GM23338 (cell line): ENCODE measurements at regions not wholly inside any gene's neighbourhood (a gene's known extent, or its start where the extent isn't known, plus 50 kb on each side); places are given as distances from the start of the nearest gene placed in this dataset.
A peak's percentile ranks its signal among the peaks of the same experiment; 100 is the strongest.

ENCODE experiments used
- ATAC-seq: fragments of 200-7000 bp; cut with Tn5 transposase; 3 replicates; pipeline ENCODE4 v1.9.1; 2020
- DNase-seq: peaks from one replicate; pipeline ENCODE4 v3.0.0-alpha.2; 2015; ENCODE audit warnings: low spot score
- H2AFZ ChIP-seq: fragments of 200-600 bp; sonication (generic); 2 replicates; pipeline ENCODE4 v1.8.0; 2016; ENCODE audit warnings: antibody characterized with exemption, mild to moderate bottlenecking, moderate library complexity
- H3F3A ChIP-seq: fragments of 200-600 bp; sonication (generic); replicated peaks from 2 replicates; pipeline ENCODE4 v1.8.0; 2017; ENCODE audit warnings: antibody characterized with exemption, mixed run types, low read depth
- H3K27ac ChIP-seq: fragments of 200-600 bp; sonication (generic); 2 replicates; pipeline ENCODE4 v1.6.1; 2016; ENCODE audit warnings: low read depth
- H3K27me3 ChIP-seq: fragments of 200-600 bp; sonication (generic); 2 replicates; pipeline ENCODE4 v1.8.0; 2016; ENCODE audit warnings: mild to moderate bottlenecking, mixed run types, moderate library complexity; ENCODE audit not compliant: insufficient read depth
- H3K36me3 ChIP-seq: fragments of 200-600 bp; sonication (generic); 2 replicates; pipeline ENCODE4 v1.8.0; 2016; ENCODE audit warnings: mild to moderate bottlenecking; ENCODE audit not compliant: insufficient read depth
- H3K4me1 ChIP-seq: fragments of 200-600 bp; sonication (generic); 2 replicates; pipeline ENCODE4 v1.8.0; 2016; ENCODE audit warnings: mild to moderate bottlenecking, moderate library complexity; ENCODE audit not compliant: insufficient read depth
- H3K4me2 ChIP-seq: fragments of 200-600 bp; sonication (generic); 2 replicates; pipeline ENCODE4 v1.7.1; 2017; ENCODE audit warnings: mixed run types
- H3K4me3 ChIP-seq: fragments of 200-600 bp; sonication (generic); 2 replicates; pipeline ENCODE4 v1.6.1; 2016; ENCODE audit warnings: mixed run types
- H3K79me2 ChIP-seq: fragments of 200-600 bp; sonication (generic); replicated peaks from 2 replicates; pipeline ENCODE4 v1.8.0; 2017; ENCODE audit warnings: mild to moderate bottlenecking; ENCODE audit not compliant: insufficient read depth
- H3K9me2 ChIP-seq: fragments of 200-600 bp; sonication (generic); 2 replicates; pipeline ENCODE4 v1.8.0; 2017; ENCODE audit not compliant: insufficient read depth
- H4K20me1 ChIP-seq: fragments of 200-600 bp; sonication (generic); replicated peaks from 2 replicates; pipeline ENCODE4 v1.8.0; 2017; ENCODE audit warnings: mild to moderate bottlenecking; ENCODE audit not compliant: insufficient read depth
- H3K27ac Mint-ChIP-seq: 2 replicates; pipeline ENCODE4 v1.8.0; 2020; ENCODE audit warnings: inconsistent platforms, mild to moderate bottlenecking, moderate library complexity, mixed read lengths
- H3K27me3 Mint-ChIP-seq: 3 replicates; pipeline ENCODE4 v1.8.0; 2022; ENCODE audit warnings: low read depth, mild to moderate bottlenecking, moderate library complexity, mixed read lengths, inconsistent platforms; ENCODE audit not compliant: insufficient read depth, poor library complexity
- H3K36me3 Mint-ChIP-seq: 3 replicates; pipeline ENCODE4 v1.8.0; 2021; ENCODE audit warnings: low read depth, mild to moderate bottlenecking, inconsistent platforms, moderate library complexity, mixed read lengths
- H3K4me1 Mint-ChIP-seq: 3 replicates; pipeline ENCODE4 v1.8.0; 2020; ENCODE audit warnings: mild to moderate bottlenecking, inconsistent platforms, mixed read lengths
- H3K4me3 Mint-ChIP-seq: 3 replicates; pipeline ENCODE4 v1.8.0; 2021; ENCODE audit warnings: moderate library complexity, mild to moderate bottlenecking, inconsistent platforms, mixed read lengths
- H3K9me3 Mint-ChIP-seq: 3 replicates; pipeline ENCODE4 v1.8.0; 2020; ENCODE audit warnings: moderate library complexity, mild to moderate bottlenecking, inconsistent platforms, mixed read lengths
- CREB1 ChIP-seq: fragments of 250-450 bp; sonication (Bioruptor Pico); IDR thresholded peaks from 2 replicates; pipeline ENCODE4 v1.5.0; 2020; ENCODE audit warnings: low read depth, mild to moderate bottlenecking, moderate library complexity
- CTCF ChIP-seq, 2 experiments: fragments of 200-600 bp in 1 of 2; sonication (generic) in 1 of 2; conservative IDR thresholded peaks; 2 replicates each; pipeline versions ENCODE4 v1.5.1 to v1.6.1; 2016 to 2017; ENCODE audit warnings: antibody characterized with exemption in 2 of 2, low read depth in 2 of 2, mild to moderate bottlenecking in 2 of 2, moderate library complexity in 1 of 2
- EZH2phosphoT487 ChIP-seq: fragments of 200-600 bp; sonication (generic); IDR thresholded peaks from one replicate; pipeline ENCODE4 v1.8.1; 2018; ENCODE audit warnings: antibody characterized with exemption; ENCODE audit not compliant: unreplicated experiment
- JUNB ChIP-seq: IDR thresholded peaks from one replicate; pipeline ENCODE4 v1.6.1; 2016; ENCODE audit warnings: antibody characterized with exemption; ENCODE audit not compliant: unreplicated experiment
- NANOG ChIP-seq: IDR thresholded peaks from 2 replicates; pipeline ENCODE4 v1.6.1; 2016; ENCODE audit warnings: antibody characterized with exemption, borderline replicate concordance
- POLR2AphosphoS5 ChIP-seq: IDR thresholded peaks from 2 replicates; pipeline ENCODE4 v1.6.1; 2016; ENCODE audit warnings: antibody characterized with exemption, low read depth
- REST ChIP-seq: IDR thresholded peaks from one replicate; pipeline ENCODE4 v1.6.1; 2018; ENCODE audit warnings: antibody characterized with exemption; ENCODE audit not compliant: unreplicated experiment
- STAT1 ChIP-seq: IDR thresholded peaks from one replicate; pipeline ENCODE4 v1.6.1; 2016; ENCODE audit warnings: antibody characterized with exemption; ENCODE audit not compliant: unreplicated experiment
- ZNF114 ChIP-seq: fragments of 250-450 bp; sonication (Bioruptor Pico); IDR thresholded peaks from 2 replicates; pipeline ENCODE4 v1.5.0; 2020; ENCODE audit warnings: mild to moderate bottlenecking, moderate library complexity
- TF ChIP-seq, protein P1 (sequence below): IDR thresholded peaks from 2 replicates; pipeline ENCODE4 v1.6.1; 2016; ENCODE audit warnings: antibody characterized with exemption

DNA sequence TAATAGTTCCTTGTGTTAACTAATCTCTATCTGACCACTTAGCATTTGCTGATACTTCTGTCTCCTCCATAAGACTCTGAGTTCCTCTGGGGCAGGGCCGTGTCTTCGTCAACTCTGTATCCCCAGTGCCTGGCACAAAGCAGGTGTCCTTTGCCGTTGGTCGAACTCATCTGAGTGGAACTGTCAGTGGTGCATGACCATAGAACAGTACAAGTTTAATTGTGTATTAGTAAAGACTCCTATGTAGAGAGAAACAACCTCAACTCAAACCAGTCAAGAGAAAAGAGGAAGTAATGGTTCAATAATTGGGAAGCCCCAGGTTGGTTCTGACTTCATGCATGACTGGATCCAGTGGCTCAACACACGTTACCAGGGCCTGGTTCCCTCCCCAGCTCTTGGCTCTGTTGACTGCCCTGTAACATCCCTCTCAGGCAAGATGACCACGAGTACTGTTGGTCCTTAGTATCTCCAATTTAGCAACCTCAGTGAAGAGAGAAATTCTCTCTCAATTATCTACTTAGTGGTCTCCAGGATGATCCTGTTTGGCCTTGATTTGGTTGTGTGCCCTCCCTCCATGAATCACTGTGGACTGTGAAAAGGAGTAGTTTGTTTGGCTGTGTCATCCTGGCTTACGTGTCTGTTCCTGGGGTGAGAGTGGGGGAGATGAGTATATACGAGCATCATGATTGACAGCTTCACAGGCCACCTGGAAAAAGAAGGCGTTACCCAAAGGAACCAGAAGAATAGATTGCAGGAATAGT lies 58.5 kb upstream of the MSH6 start:
- Histone ChIP-seq H3K4me1 (no peaks in the 10 kb centered on the region), H3K4me2 (no peak overlapping the region), H4K20me1 (no peaks in the 10 kb centered on the region), H3K27me3 (no peaks in the 10 kb centered on the region), H3K27ac (no peak overlapping the region), H3K79me2 (no peaks in the 10 kb centered on the region), H3K4me3 (no peak overlapping the region), H3K9me2 (peaks cover 8% of the 10 kb centered on the region; the same call in 1 of the 2 replicates), H3F3A (no peaks in the 10 kb centered on the region), H2AFZ (no peak overlapping the region), H3K36me3 (no peaks in the 10 kb centered on the region)
- no peak overlapping the region for H3K27ac Mint-ChIP-seq
- peaks cover 5% of the 10 kb centered on the region; the same call in 1 of the 3 replicates for H3K4me1 Mint-ChIP-seq
- ATAC-seq, result no peak
- DNase-seq, result no peak
- no peak overlapping the region for H3K4me3 Mint-ChIP-seq
- no peaks in the 10 kb centered on the region for H3K27me3 Mint-ChIP-seq
- no peak for TF ChIP-seq EZH2phosphoT487
- TF ChIP-seq REST, result no peak
- TF ChIP-seq, protein P1, sequence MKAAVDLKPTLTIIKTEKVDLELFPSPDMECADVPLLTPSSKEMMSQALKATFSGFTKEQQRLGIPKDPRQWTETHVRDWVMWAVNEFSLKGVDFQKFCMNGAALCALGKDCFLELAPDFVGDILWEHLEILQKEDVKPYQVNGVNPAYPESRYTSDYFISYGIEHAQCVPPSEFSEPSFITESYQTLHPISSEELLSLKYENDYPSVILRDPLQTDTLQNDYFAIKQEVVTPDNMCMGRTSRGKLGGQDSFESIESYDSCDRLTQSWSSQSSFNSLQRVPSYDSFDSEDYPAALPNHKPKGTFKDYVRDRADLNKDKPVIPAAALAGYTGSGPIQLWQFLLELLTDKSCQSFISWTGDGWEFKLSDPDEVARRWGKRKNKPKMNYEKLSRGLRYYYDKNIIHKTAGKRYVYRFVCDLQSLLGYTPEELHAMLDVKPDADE, result no peak
- no peak for TF ChIP-seq CTCF (conservative IDR thresholded peaks at IDR 0.05; ENCODE audit: low read depth in 2 of 2)
- no peak for TF ChIP-seq JUNB
- TF ChIP-seq CREB1 (CRISPR knock-in tag), result no peak
- no peak for TF ChIP-seq STAT1
- no peaks in the 10 kb centered on the region for H3K9me3 Mint-ChIP-seq
- H3K36me3 Mint-ChIP-seq, result no peaks in the 10 kb centered on the region

DNA sequence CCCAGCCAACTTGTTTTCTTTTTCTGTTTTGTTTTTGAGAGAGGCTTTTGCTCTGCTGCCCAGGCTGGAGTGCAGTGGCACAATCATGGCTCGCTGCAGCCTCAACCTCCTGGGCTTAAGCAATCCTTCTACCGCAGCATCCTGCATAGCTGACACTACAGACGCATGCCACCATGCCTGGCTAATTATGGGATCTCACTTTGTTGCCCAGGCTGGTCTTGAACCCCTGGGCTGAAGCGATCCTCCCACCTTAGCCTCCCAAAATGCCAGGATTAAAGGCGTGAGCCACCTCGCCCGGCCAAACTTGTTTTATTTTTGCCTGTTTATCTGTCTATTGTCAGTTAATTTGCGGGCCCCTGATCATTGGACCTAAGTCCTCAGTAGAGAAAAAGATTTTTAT lies 61.6 kb upstream of the MSH6 start:
- Histone ChIP-seq H2AFZ (no peak overlapping the region), H4K20me1 (no peaks in the 10 kb centered on the region), H3K4me1 (no peaks in the 10 kb centered on the region), H3K4me3 (no peak overlapping the region), H3K27ac (peak overlapping the region; percentile 61; the same call in 1 of the 2 replicates), H3K27me3 (no peaks in the 10 kb centered on the region), H3K36me3 (no peaks in the 10 kb centered on the region), H3F3A (0 out of 2 replicates have a peak, but pooled peaks cover 2% of the 10 kb centered on the region), H3K9me2 (peaks cover 8% of the 10 kb centered on the region; the same call in 1 of the 2 replicates), H3K4me2 (no peak overlapping the region), H3K79me2 (no peaks in the 10 kb centered on the region)
- Mint-ChIP-seq H3K27ac (no peak overlapping the region), H3K9me3 (peaks cover 9% of the 10 kb centered on the region), H3K27me3 (peaks cover under 1% of the 10 kb centered on the region), H3K4me3 (no peak overlapping the region), H3K36me3 (peaks cover 11% of the 10 kb centered on the region), H3K4me1 (peaks cover 5% of the 10 kb centered on the region; the same call in 1 of the 3 replicates)
- ATAC-seq (no peak), DNase-seq (no peak)
- TF ChIP-seq CREB1 (CRISPR knock-in tag) (no peak), STAT1 (no peak), POLR2AphosphoS5 (no peak), NANOG (no peak), JUNB (no peak), ZNF114 (CRISPR knock-in tag) (no peak), EZH2phosphoT487 (no peak), REST (no peak)
- TF ChIP-seq, protein P1, result no peak
